ENCODE measurements at regions not wholly inside any gene's neighbourhood (a gene's known extent, or its start where the extent isn't known, plus 50 kb on each side); places are given as distances from the start of the nearest gene placed in this dataset.

- no peaks in the 10 kb centered on the region for H3K79me2 ChIP-seq (replicated peaks; ENCODE audit: insufficient read depth)
- no peak overlapping the region for H2AFZ ChIP-seq
- no peak for ATAC-seq
- H3K4me1 ChIP-seq (ENCODE audit: insufficient read depth): no peaks in the 10 kb centered on the region
- peaks cover 7% of the 10 kb centered on the region for H3K27me3 Mint-ChIP-seq (ENCODE audit: insufficient read depth, low read depth, poor library complexity)
- no peaks in the 10 kb centered on the region for H4K20me1 ChIP-seq (replicated peaks; ENCODE audit: insufficient read depth)
- H3F3A ChIP-seq (replicated peaks; ENCODE audit: low read depth): no peaks in the 10 kb centered on the region
- H3K27me3 ChIP-seq (ENCODE audit: insufficient read depth): no peaks in the 10 kb centered on the region
- no peak overlapping the region for H3K4me3 Mint-ChIP-seq
- H3K36me3 Mint-ChIP-seq (ENCODE audit: low read depth): no peaks in the 10 kb centered on the region
- H3K36me3 ChIP-seq (ENCODE audit: insufficient read depth): no peaks in the 10 kb centered on the region
- H3K9me3 Mint-ChIP-seq: no peaks in the 10 kb centered on the region
- no peak overlapping the region for H3K27ac Mint-ChIP-seq
- no peaks in the 10 kb centered on the region for H3K9me2 ChIP-seq (ENCODE audit: insufficient read depth)
- DNase-seq (ENCODE audit: low spot score): no peak
- H3K4me3 ChIP-seq: no peak overlapping the region
- no peak overlapping the region for H3K4me2 ChIP-seq
- peaks cover 7% of the 10 kb centered on the region for H3K4me1 Mint-ChIP-seq
- H3K27ac ChIP-seq (ENCODE audit: low read depth): no peak overlapping the region
- TF ChIP-seq EZH2 (IDR thresholded peaks at IDR 0.05; ENCODE audit: low read depth, unreplicated experiment): no peak
- no peak for TF ChIP-seq ETS1 (IDR thresholded peaks at IDR 0.05)
- TF ChIP-seq STAT1 (IDR thresholded peaks at IDR 0.05; ENCODE audit: unreplicated experiment): no peak
- TF ChIP-seq EZH2phosphoT487 (IDR thresholded peaks at IDR 0.05; ENCODE audit: unreplicated experiment): no peak
- TF ChIP-seq, protein P1, sequence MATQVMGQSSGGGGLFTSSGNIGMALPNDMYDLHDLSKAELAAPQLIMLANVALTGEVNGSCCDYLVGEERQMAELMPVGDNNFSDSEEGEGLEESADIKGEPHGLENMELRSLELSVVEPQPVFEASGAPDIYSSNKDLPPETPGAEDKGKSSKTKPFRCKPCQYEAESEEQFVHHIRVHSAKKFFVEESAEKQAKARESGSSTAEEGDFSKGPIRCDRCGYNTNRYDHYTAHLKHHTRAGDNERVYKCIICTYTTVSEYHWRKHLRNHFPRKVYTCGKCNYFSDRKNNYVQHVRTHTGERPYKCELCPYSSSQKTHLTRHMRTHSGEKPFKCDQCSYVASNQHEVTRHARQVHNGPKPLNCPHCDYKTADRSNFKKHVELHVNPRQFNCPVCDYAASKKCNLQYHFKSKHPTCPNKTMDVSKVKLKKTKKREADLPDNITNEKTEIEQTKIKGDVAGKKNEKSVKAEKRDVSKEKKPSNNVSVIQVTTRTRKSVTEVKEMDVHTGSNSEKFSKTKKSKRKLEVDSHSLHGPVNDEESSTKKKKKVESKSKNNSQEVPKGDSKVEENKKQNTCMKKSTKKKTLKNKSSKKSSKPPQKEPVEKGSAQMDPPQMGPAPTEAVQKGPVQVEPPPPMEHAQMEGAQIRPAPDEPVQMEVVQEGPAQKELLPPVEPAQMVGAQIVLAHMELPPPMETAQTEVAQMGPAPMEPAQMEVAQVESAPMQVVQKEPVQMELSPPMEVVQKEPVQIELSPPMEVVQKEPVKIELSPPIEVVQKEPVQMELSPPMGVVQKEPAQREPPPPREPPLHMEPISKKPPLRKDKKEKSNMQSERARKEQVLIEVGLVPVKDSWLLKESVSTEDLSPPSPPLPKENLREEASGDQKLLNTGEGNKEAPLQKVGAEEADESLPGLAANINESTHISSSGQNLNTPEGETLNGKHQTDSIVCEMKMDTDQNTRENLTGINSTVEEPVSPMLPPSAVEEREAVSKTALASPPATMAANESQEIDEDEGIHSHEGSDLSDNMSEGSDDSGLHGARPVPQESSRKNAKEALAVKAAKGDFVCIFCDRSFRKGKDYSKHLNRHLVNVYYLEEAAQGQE (IDR thresholded peaks at IDR 0.05; ENCODE audit: unreplicated experiment): no peak
- no peak for TF ChIP-seq JUNB (IDR thresholded peaks at IDR 0.05; ENCODE audit: unreplicated experiment)
- TF ChIP-seq ZNF462 (CRISPR knock-in tag; IDR thresholded peaks at IDR 0.05): no peak
- TF ChIP-seq, protein P2, sequence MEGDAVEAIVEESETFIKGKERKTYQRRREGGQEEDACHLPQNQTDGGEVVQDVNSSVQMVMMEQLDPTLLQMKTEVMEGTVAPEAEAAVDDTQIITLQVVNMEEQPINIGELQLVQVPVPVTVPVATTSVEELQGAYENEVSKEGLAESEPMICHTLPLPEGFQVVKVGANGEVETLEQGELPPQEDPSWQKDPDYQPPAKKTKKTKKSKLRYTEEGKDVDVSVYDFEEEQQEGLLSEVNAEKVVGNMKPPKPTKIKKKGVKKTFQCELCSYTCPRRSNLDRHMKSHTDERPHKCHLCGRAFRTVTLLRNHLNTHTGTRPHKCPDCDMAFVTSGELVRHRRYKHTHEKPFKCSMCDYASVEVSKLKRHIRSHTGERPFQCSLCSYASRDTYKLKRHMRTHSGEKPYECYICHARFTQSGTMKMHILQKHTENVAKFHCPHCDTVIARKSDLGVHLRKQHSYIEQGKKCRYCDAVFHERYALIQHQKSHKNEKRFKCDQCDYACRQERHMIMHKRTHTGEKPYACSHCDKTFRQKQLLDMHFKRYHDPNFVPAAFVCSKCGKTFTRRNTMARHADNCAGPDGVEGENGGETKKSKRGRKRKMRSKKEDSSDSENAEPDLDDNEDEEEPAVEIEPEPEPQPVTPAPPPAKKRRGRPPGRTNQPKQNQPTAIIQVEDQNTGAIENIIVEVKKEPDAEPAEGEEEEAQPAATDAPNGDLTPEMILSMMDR (conservative IDR thresholded peaks at IDR 0.05; ENCODE audit: low read depth in 2 of 2): no peak
- TF ChIP-seq CREB1 (CRISPR knock-in tag; IDR thresholded peaks at IDR 0.05; ENCODE audit: low read depth): no peak
- no peak for TF ChIP-seq ZNF114 (CRISPR knock-in tag; IDR thresholded peaks at IDR 0.05)
- TF ChIP-seq POLR2AphosphoS5 (IDR thresholded peaks at IDR 0.05; ENCODE audit: low read depth): no peak
- TF ChIP-seq ZNF331 (CRISPR knock-in tag; IDR thresholded peaks at IDR 0.05; ENCODE audit: low read depth): no peak
- TF ChIP-seq NANOG (IDR thresholded peaks at IDR 0.05; ENCODE audit: borderline replicate concordance): no peak
Observed at GRCh38 chr7:156079156-156079555, 266.9 kb upstream of the SHH start.

Measured in GM23338 (cell line).